ENCODE measurements at regions not wholly inside any gene's neighbourhood (a gene's known extent, or its start where the extent isn't known, plus 50 kb on each side); places are given as distances from the start of the nearest gene placed in this dataset.

DNA sequence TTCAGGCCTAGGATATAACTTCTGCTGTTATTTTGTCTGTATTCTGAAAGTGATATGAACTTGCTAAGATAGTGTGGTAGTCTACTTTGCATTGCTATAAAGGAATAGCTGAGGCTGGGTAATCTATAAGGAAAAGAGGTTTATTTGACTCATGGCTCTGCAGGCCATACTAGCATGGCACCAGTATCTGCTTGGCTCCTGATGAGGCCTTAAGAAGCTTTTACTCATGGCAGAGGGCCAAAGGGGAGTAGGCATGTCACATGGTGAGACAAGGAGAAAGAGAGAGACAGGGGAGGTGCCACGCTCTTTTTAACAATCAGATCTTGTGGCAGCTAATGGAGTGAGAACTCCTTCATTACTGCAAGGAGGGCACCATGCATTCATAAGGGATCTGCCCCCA lies 247.3 kb downstream of the GPAT3 start:
- Histone ChIP-seq H3K27ac (ENCODE audit: insufficient read length, low read depth, low read length) (no peak overlapping the region), H3K14ac (ENCODE audit: insufficient read depth, low read length) (no peak overlapping the region), H2BK12ac (ENCODE audit: insufficient read length, low read depth, low read length) (no peak overlapping the region), H2AK5ac (ENCODE audit: insufficient read length, low read length) (no peak overlapping the region), H4K91ac (ENCODE audit: insufficient read length, low read depth, low read length) (no peak overlapping the region), H2AFZ (ENCODE audit: low read length) (no peak overlapping the region), H3K4ac (ENCODE audit: low read depth, low read length) (no peak overlapping the region), H4K8ac (replicated peaks; ENCODE audit: insufficient read length, low read depth, low read length) (no peak overlapping the region), H4K20me1 (ENCODE audit: control insufficient read depth, insufficient read depth, insufficient read length) (no peaks in the 10 kb centered on the region), H3K9me3 (ENCODE audit: control insufficient read depth, low read depth, low read length) (no peaks in the 10 kb centered on the region), H3K4me2 (ENCODE audit: insufficient read depth, insufficient read length, low read length) (no peak overlapping the region), H3K79me2 (ENCODE audit: insufficient read depth, low read length) (no peaks in the 10 kb centered on the region), H3K9ac (ENCODE audit: extremely low read depth, insufficient read length, low read length) (no peak overlapping the region), H3K56ac (ENCODE audit: insufficient read length, low read depth, low read length) (no peak overlapping the region), H3K79me1 (ENCODE audit: insufficient read depth, low read depth, low read length, poor library complexity, severe bottlenecking) (no peaks in the 10 kb centered on the region), H3K23ac (ENCODE audit: insufficient read length, low read depth, low read length) (no peak overlapping the region), H3T11ph (ENCODE audit: low read length) (no peak overlapping the region), H2BK20ac (ENCODE audit: low read depth, low read length, poor library complexity, severe bottlenecking) (no peak overlapping the region), H4K5ac (ENCODE audit: insufficient read length, low read depth, low read length) (no peak overlapping the region), H2BK5ac (ENCODE audit: insufficient read length, low read length) (no peak overlapping the region), H3K27me3 (ENCODE audit: insufficient read depth, low read length) (peaks cover 2% of the 10 kb centered on the region; the same call in 1 of the 2 replicates), H3K18ac (ENCODE audit: insufficient read length, low read depth, low read length) (no peak overlapping the region), H3K23me2 (ENCODE audit: insufficient read length, low read depth, low read length, poor library complexity, severe bottlenecking) (no peaks in the 10 kb centered on the region), H3K4me1 (ENCODE audit: insufficient read depth, low read length) (peaks cover 7% of the 10 kb centered on the region), H2BK15ac (ENCODE audit: low read depth, low read length) (no peak overlapping the region), H2BK120ac (ENCODE audit: low read depth, low read length, poor library complexity, severe bottlenecking) (no peak overlapping the region)
- TF ChIP-seq CTCF (conservative IDR thresholded peaks at IDR 0.05) = no peak
- Mint-ChIP-seq H3K4me3 (no peak overlapping the region), H3K4me1 (peaks cover 25 to 35% of the 10 kb centered on the region in 2 experiments), H3K27me3 (ENCODE audit: low read depth) (peaks cover 9% of the 10 kb centered on the region; the same call in 1 of the 2 replicates), H3K27ac (no peak overlapping the region), H3K36me3 (ENCODE audit: insufficient read depth in 1 of 3, low read depth in 3 of 3) (no peaks in the 10 kb centered on the region), H3K9me3 (no peaks in the 10 kb centered on the region)
- WGBS (ENCODE audit: extremely low coverage, insufficient read length, low lambda C conversion rate) = no CpG with 5 or more reads among the region's 1 CpG
- DNase-seq = no peak
